Activated CD8-positive, alpha-beta memory T cell treated with anti-CD3 and anti-CD28 coated beads, Interleukin-2, amount 10 ng/mL, durations not matched to agents 7 days and 5 days (primary cell): ENCODE measurements at regions not wholly inside any gene's neighbourhood (a gene's known extent, or its start where the extent isn't known, plus 50 kb on each side); places are given as distances from the start of the nearest gene placed in this dataset.
"Not testable (repeated sequence)": the region's sequence is repeated elsewhere in the genome, so short reads cannot be mapped to it uniquely, and the experiment has no call there.

ENCODE experiments used
- ATAC-seq: fragments of 150-1000 bp; cut with Tn5 transposase; one replicate; pipeline ENCODE4 v1.10.0; 2021; ENCODE audit warnings: moderate library complexity
- CTCF ChIA-PET: fragments of 350-600 bp; sonication (Branson Sonifier 250); formaldehyde crosslinking; loops from one replicate; lab custom pipeline; 2021; ENCODE audit warnings: antibody characterized with exemption; lab: Charles Lee
- DNase-seq: peaks from one replicate; pipeline ENCODE4 v3.0.0-alpha.2; 2020
- H3K27ac Mint-ChIP-seq: one replicate; pipeline ENCODE4 v1.8.0; 2021; ENCODE audit warnings: mild to moderate bottlenecking, mixed read lengths
- H3K27me3 Mint-ChIP-seq: one replicate; pipeline ENCODE4 v1.8.0; 2021; ENCODE audit warnings: mixed read lengths
- H3K36me3 Mint-ChIP-seq: one replicate; pipeline ENCODE4 v1.8.0; 2021; ENCODE audit warnings: mild to moderate bottlenecking, mixed read lengths
- H3K4me1 Mint-ChIP-seq: one replicate; pipeline ENCODE4 v1.8.0; 2021; ENCODE audit warnings: mixed read lengths
- H3K4me3 Mint-ChIP-seq: one replicate; pipeline ENCODE4 v1.8.0; 2021; ENCODE audit warnings: mild to moderate bottlenecking, moderate library complexity, mixed read lengths
- H3K9me3 Mint-ChIP-seq: one replicate; pipeline ENCODE4 v1.8.0; 2022; ENCODE audit warnings: low read depth, mixed read lengths

DNA sequence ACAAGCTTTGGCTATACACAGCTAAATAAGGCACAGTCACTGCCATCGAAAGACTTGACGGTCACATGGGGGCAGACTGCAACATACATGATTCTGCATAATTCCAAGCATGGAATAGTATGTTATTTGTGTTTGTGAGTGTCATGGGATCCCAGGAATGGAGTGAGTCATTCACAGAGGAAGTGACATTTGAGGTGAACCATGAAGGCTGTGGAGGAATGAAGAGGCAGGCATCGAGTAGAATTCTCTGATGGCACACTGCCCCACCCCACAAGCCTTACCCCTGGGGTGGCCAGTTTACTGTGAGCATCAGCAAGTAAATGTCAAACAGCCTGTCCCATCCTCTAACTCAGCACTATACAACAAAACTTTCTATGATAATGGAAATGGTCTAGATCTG, 619.7 kb downstream of the MID1IP1 start:
- Mint-ChIP-seq H3K4me3 (no peak overlapping the region), H3K36me3 (peaks cover 2% of the 10 kb centered on the region), H3K4me1 (peaks cover 11% of the 10 kb centered on the region), H3K9me3 (no peaks in the 10 kb centered on the region), H3K27me3 (no peaks in the 10 kb centered on the region), H3K27ac (no peak overlapping the region)
- ATAC-seq (no peak), DNase-seq (no peak)
- CTCF ChIA-PET: no interaction called here

DNA sequence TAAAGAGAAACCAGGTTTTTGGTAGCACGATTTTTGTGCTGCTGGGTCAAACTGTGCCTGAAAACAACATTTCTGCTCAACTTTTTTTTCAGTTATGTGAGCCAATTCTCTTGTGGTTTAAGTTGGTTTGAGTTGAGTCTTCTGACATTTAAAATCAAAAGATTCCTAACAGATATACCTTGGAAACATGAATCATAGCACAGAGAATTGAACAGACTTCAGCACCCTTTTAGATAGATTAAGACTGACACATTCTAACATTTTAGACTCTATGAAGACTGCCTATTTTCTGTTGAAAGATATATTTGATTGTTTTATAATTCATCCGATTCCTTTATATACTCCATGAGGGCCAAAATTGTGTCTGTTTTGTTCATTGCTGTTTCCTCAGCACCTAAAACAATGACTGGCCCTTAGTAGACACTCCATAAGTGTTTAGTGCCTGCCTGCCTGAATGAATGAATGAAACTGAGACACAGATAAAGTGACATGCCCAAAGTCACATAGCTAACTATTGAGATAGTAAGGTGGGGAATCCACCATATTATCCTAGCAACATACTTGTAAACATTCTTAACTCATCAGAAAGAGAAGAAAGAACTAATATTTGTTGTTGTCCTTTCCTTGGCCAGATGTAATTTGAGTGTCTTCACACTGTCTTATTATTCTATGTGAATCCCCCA, 624.0 kb downstream of the MID1IP1 start:
- peaks cover 20% of the 10 kb centered on the region for H3K4me1 Mint-ChIP-seq
- peaks cover 2% of the 10 kb centered on the region for H3K36me3 Mint-ChIP-seq
- H3K27me3 Mint-ChIP-seq: no peaks in the 10 kb centered on the region
- H3K4me3 Mint-ChIP-seq: no peak overlapping the region
- H3K27ac Mint-ChIP-seq: peak overlapping the region; percentile 68
- no peaks in the 10 kb centered on the region for H3K9me3 Mint-ChIP-seq
- DNase-seq (no peak), ATAC-seq (no peak)
- CTCF ChIA-PET: no interaction called here

DNA sequence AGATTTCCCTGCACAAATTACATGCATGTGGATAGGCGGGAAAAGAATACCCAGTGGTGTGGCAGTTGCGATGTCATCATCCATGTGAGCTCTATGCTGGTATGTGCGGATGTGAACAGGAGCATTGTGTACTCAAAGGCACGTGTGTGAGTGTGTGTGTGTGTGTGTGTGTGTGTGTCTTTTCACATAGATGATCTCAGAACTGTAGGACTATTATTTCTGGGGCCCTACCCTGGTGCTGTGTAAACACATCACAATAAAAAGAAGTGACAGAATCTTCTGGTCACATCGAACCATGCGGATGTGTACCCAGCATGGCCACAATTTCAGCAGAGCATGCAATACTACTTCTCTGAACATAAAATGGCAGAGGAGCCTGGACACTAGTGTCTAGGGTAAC, 624.8 kb downstream of the MID1IP1 start:
- Mint-ChIP-seq H3K36me3 (peaks cover 2% of the 10 kb centered on the region), H3K27me3 (no peaks in the 10 kb centered on the region), H3K4me1 (peaks cover 20% of the 10 kb centered on the region), H3K27ac (no peak overlapping the region), H3K9me3 (no peaks in the 10 kb centered on the region), H3K4me3 (no peak overlapping the region)
- DNase-seq: no peak
- CTCF ChIA-PET: no interaction called here
- ATAC-seq: no peak

GRCh38 chrX:39427492-39427891, 626.2 kb downstream of the MID1IP1 start:
- ATAC-seq (no peak), DNase-seq (no peak)
- Mint-ChIP-seq H3K4me3 (no peak overlapping the region), H3K9me3 (no peaks in the 10 kb centered on the region), H3K27me3 (no peaks in the 10 kb centered on the region), H3K27ac (no peak overlapping the region), H3K36me3 (peaks cover under 1% of the 10 kb centered on the region), H3K4me1 (peaks cover 20% of the 10 kb centered on the region)
- CTCF ChIA-PET: no interaction called here

GRCh38 chrX:39427906-39428305, 626.6 kb downstream of the MID1IP1 start:
- no peaks in the 10 kb centered on the region for H3K27me3 Mint-ChIP-seq
- CTCF ChIA-PET: no interaction called here
- no peaks in the 10 kb centered on the region for H3K36me3 Mint-ChIP-seq
- DNase-seq: no peak
- peaks cover 20% of the 10 kb centered on the region for H3K4me1 Mint-ChIP-seq
- H3K27ac Mint-ChIP-seq: no peak overlapping the region
- H3K9me3 Mint-ChIP-seq: no peaks in the 10 kb centered on the region
- H3K4me3 Mint-ChIP-seq: no peak overlapping the region
- ATAC-seq: peak; percentile 33

DNA sequence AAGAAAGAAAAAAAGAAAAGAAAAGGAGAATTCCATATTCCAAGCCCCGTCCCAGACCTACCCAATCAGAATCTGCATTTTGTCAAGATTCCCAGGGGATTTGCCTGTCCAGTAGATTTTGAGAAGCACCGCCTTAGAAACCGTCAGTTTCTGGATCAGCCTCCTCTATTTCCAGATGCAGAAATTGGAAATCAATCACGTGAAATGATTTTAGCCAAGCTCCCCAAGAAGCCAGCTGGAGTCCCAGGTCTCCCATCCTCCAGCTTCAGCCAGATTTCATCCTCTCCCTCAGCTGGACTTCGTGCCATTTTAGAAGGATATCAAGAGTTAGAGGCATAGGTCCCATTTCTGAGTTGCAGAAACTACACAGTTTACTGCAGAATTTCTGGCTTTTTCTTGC, 629.3 kb downstream of the MID1IP1 start:
- peaks cover 15% of the 10 kb centered on the region for H3K4me1 Mint-ChIP-seq
- ATAC-seq: no peak

DNA sequence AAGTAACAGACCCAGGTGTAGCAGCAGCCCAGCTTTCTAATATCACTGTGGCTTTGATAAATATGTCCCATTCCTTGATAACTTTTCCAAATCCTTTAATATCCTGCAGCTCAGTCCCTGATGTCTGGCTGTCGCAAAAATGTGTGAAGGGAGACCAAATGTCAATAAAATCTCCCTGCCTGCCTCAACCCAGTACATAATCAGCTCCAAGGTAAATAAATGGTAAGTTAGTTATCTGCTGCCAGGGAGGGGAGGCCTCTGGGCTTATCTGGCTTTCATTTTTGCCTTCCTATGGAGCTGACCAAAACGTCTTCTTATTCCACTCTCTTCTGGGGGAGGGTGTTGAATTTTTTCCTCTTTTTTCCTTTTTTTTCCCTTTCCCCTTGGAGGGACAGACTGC, 630.6 kb downstream of the MID1IP1 start:
- ATAC-seq (no peak), DNase-seq (no peak)
- Mint-ChIP-seq H3K9me3 (peaks cover 4% of the 10 kb centered on the region), H3K4me3 (no peak overlapping the region), H3K36me3 (no peaks in the 10 kb centered on the region), H3K4me1 (peaks cover 13% of the 10 kb centered on the region), H3K27me3 (no peaks in the 10 kb centered on the region), H3K27ac (no peak overlapping the region)
- CTCF ChIA-PET: no interaction called here

More for the DNA sequence above, 629.3 kb downstream of the MID1IP1 start:
- no peaks in the 10 kb centered on the region for H3K27me3 Mint-ChIP-seq
- H3K9me3 Mint-ChIP-seq: peaks cover 4% of the 10 kb centered on the region
- no peak for DNase-seq
- CTCF ChIA-PET: no interaction called here
- no peak overlapping the region for H3K27ac Mint-ChIP-seq
- H3K36me3 Mint-ChIP-seq: no peaks in the 10 kb centered on the region
- H3K4me3 Mint-ChIP-seq: no peak overlapping the region

- CTCF ChIA-PET, ATAC-seq: not testable (repeated sequence)
These were observed 633.4 kb downstream of the MID1IP1 start for GRCh38 chrX:39434671-39435070.

DNA sequence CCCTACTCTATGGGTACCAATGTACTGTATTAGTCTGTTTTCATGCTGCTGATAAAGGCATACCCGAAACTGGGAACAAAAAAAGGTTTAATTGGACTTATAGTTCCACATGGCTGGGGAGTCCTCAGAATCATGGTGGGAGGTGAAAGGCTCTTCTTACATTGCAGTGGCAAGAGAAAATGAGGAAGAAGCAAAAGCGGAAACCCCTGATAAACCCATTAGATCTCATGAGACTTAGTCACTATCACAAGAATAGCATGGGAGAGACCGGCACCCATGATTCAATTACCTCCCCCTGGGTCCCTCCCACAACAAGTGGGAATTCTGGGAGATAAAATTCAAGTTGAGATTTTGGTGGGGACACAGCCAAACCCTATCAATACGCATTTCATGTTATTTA, 635.3 kb downstream of the MID1IP1 start:
- H3K9me3 Mint-ChIP-seq, ATAC-seq, CTCF ChIA-PET, H3K27me3 Mint-ChIP-seq, H3K4me3 Mint-ChIP-seq, DNase-seq, H3K36me3 Mint-ChIP-seq, H3K27ac Mint-ChIP-seq: not testable (repeated sequence)
- H3K4me1 Mint-ChIP-seq: peaks cover 22% of the 10 kb centered on the region

More at GRCh38 chrX:39434671-39435070, 633.4 kb downstream of the MID1IP1 start:
- not testable (repeated sequence) for H3K27ac Mint-ChIP-seq, DNase-seq, H3K36me3 Mint-ChIP-seq, H3K4me1 Mint-ChIP-seq, H3K4me3 Mint-ChIP-seq, H3K27me3 Mint-ChIP-seq, H3K9me3 Mint-ChIP-seq

DNA sequence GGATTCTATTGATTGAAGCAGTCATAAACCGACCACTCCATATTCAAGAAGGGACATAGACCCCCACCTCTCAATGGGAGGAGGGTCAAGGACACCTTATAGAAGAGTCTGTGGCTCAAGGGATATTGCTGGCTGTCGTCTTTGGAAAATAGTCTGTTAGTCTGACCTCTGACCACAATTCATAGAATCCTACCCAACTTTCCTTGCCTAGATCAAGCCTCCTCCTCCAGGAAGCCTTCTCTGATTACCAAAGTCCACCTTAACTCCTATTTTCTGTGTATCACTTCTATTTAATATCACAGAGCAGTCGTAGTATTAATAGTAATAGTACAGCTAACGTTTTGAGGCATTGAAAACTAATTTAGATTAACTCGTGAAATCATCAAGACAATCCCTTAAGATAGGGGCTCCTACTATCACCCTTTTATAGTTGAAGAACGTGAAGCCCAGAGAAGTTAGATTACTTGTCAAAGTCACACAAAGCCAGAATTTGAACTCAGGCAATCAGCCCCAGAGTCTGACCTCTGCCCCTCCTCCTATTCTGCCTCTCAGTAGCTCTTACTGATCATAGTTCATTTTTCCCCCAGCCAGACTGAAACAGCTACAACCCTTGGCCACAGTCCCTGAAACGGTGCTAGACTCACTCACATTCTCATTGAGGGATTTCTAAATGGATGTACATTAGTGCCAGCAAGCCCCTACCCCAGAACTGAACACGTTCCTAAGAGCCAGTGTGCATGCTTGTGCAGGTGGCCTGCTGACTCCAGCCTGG, 636.6 kb downstream of the MID1IP1 start:
- no peak for ATAC-seq
- Mint-ChIP-seq H3K4me3 (no peak overlapping the region), H3K9me3 (peaks cover 4% of the 10 kb centered on the region), H3K27me3 (no peaks in the 10 kb centered on the region), H3K27ac (no peak overlapping the region), H3K36me3 (no peaks in the 10 kb centered on the region), H3K4me1 (peaks cover 25% of the 10 kb centered on the region)
- no peak for DNase-seq
- CTCF ChIA-PET: no interaction called here

- CTCF ChIA-PET: no interaction called here
These were observed 637.6 kb downstream of the MID1IP1 start for GRCh38 chrX:39438603-39439602.

DNA sequence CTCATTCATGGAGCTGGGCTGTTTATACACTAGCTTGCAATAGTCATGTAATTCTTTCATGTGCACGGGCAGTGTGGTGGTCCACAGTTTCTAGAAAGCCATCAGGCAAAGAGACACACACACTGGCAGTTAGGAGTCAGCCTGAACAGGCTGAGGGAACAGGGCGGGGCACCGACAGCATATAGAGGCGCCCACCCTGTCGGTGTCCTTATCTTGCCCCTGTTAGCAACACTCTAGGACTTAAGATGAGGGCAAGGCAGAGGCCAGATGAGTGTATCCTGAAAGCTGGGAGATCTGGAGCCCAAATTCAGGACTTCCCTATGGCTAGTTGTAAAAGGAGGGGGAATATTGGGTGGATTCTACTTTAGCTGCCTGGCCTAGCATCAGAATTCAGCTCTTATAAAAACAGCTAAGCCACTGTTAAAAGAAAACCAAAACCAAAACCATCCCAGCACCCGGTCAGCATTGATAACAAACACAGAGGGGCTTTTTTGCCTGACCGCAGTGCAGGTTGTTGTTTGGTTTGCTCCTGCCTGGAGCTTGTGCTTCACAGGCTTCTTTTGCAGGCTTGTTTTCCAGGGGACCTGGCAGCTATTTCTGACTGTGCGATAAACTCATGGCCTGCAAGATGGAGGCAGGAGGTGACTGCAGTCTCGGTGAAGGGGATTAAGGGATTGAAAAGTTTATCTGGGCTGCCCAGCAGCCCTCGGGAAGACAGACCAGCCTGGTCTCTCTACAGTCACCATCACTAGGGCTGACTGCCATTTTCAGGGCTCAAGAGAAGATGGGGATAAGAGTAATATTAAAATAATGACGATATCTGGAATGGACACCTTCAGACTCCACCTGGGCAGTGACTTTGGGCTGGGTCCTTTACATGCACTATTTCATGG, 638.9 kb downstream of the MID1IP1 start:
- no peaks in the 10 kb centered on the region for H3K27me3 Mint-ChIP-seq
- CTCF ChIA-PET: no interaction called here
- H3K4me3 Mint-ChIP-seq: peak overlapping the region; percentile 67
- peaks cover 4% of the 10 kb centered on the region for H3K9me3 Mint-ChIP-seq
- H3K4me1 Mint-ChIP-seq: peaks cover 24% of the 10 kb centered on the region
- H3K36me3 Mint-ChIP-seq: no peaks in the 10 kb centered on the region
- ATAC-seq: peak; percentile 67
- peak; percentile 65 for DNase-seq
- H3K27ac Mint-ChIP-seq: peak overlapping the region; percentile 91

More at GRCh38 chrX:39438603-39439602, 637.6 kb downstream of the MID1IP1 start:
- Mint-ChIP-seq H3K27ac (no peak overlapping the region), H3K36me3 (no peaks in the 10 kb centered on the region), H3K9me3 (peaks cover 1% of the 10 kb centered on the region), H3K4me3 (no peak overlapping the region), H3K4me1 (peaks cover 24% of the 10 kb centered on the region), H3K27me3 (no peaks in the 10 kb centered on the region)
- DNase-seq: no peak
- ATAC-seq: no peak
